Ramos (cell line): ENCODE measurements at regions not wholly inside any gene's neighbourhood (a gene's known extent, or its start where the extent isn't known, plus 50 kb on each side); places are given as distances from the start of the nearest gene placed in this dataset.
"Not testable (repeated sequence)": the region's sequence is repeated elsewhere in the genome, so short reads cannot be mapped to it uniquely, and the experiment has no call there.

Source experiments
- in situ Hi-C: fragments of 300-500 bp; cut with MboI; formaldehyde crosslinking; loops from one replicate; pipeline ENCODE4 v1.14.3; 2022; ENCODE audit warnings: low sequenced_read_pairs; ENCODE audit not compliant: unreplicated experiment

GRCh38 chr12:23127701-23128100 lies 502.7 kb downstream of the ETNK1 start:
- in situ Hi-C loops: no loop called here

DNA sequence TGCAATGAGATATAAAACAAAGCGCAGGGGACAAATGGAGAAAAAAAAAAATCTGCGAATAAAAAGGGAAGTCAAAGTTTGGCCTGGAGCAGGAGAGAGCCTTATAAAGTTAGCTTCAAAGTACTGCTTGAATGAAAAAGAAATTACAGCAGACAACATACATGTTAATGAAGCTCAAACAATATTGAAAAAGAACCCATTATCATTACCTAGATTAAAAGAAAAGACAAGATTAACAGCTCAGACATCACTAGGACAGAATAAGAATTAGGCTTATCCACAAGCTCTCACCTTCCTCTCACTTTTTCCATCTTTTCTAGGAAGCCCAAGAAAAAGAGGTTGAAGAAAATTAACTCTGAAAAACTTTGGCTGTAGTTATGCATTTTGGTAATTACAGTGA lies 503.5 kb downstream of the ETNK1 start:
- in situ Hi-C loops: no loop called here

DNA sequence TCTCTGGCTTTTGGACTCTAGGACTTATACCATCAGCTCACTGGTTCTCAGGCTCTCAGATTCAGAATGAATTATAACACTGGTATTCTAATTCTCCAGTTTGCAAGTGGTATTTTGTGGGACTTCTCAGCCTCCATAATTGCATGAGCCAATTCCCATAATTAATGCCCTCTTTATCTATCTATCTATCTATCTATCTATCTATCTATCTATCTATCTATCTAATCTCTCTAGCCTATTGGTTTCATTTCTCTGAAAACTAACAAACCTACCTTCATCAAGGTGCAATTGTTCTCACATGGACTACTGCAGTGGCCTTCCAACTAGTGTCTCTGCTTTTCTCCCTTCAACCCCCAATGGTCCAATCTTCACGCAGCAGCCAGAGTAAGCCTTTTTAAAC lies 507.4 kb downstream of the ETNK1 start:
- in situ Hi-C loops: no loop called here

DNA sequence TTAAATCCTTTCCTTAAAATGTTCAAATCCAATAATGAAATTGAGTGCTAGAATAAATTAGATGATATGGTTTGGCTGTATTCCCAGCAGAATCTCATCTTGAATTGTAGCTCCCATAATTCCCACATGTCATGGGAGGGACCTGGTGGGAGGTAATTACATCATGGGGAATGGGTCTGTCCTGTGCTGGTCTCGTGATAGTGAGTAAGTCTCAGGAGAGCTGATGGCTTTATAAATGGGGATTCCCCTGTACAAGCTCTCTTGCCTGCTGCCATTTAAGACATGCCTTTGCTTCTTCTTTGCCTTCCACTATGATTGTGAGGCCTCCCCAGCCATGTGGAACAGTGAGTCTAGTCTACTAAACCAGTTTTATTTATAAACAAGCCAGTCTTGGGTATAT lies 508.5 kb downstream of the ETNK1 start:
- in situ Hi-C loops: no loop called here

- in situ Hi-C loops: no loop called here
These were observed 514.1 kb downstream of the ETNK1 start for GRCh38 chr12:23139026-23139425.

DNA sequence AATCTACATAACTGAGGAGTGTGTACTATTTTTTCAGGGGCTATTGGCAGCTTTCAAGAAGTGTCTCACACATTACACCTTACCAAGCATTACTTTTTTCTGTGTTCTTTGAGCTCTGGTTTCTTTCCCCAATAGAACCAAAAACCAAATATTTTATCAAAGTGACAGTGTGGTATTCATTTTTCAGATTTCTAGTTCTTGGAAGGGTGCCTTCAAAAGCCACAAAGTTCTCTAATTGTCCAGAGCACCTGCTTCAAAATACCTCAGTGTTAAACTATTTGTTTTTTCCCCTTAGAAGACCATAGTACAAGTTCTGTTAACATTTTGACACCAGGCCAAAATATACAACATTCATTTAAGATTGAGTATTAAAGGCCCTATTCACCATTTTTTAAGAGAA lies 515.7 kb downstream of the ETNK1 start:
- in situ Hi-C loops: no loop called here

GRCh38 chr12:23141335-23141734 lies 516.4 kb downstream of the ETNK1 start:
- in situ Hi-C loops: no loop called here

- in situ Hi-C loops: not testable (repeated sequence)
These were observed 521.1 kb downstream of the ETNK1 start for GRCh38 chr12:23146070-23146469.

GRCh38 chr12:23168459-23168858 lies 543.5 kb downstream of the ETNK1 start:
- in situ Hi-C loops: no loop called here

DNA sequence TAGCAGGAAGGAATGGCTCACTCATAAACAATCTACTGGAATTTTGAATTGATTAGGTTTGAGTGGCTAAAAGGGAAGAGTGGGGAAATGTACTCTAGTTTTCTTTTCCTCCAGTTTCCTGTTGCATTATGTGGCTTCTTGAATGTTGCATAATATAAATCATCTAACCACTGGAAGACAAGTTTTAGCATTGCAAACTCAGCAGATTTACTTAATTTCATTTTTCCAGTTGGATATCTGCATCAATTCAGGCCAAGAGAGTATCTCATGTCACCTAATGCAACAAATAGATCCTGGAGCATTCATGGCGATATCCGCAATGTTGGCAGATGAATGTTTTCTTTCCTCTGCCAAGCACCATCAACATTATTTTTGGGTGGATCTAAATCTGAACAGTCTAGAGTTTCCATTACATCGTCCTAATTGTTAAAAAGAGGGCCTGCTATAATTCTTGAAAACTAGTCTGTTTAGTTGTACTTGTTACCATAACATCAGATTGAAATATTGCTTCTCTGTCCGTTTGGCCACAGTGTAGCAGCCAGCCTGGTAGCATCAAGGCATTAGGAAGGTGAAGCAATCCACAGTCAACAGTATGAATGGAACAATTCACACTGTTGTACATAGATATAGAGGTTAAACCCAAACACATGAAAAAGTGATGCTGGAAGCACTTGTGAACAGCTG lies 544.2 kb downstream of the ETNK1 start:
- in situ Hi-C loops: no loop called here

- in situ Hi-C loops: no loop called here
These were observed 544.7 kb downstream of the ETNK1 start for GRCh38 chr12:23169696-23170013.

- in situ Hi-C loops: no loop called here
These were observed 549.9 kb downstream of the ETNK1 start for GRCh38 chr12:23174917-23175316.

- in situ Hi-C loops: no loop called here
These were observed 560.4 kb downstream of the ETNK1 start for GRCh38 chr12:23185346-23185745.

GRCh38 chr12:23186950-23187349 lies 562.0 kb downstream of the ETNK1 start:
- in situ Hi-C loops: no loop called here

GRCh38 chr12:23193552-23193951 lies 568.6 kb downstream of the ETNK1 start:
- in situ Hi-C loops: no loop called here

DNA sequence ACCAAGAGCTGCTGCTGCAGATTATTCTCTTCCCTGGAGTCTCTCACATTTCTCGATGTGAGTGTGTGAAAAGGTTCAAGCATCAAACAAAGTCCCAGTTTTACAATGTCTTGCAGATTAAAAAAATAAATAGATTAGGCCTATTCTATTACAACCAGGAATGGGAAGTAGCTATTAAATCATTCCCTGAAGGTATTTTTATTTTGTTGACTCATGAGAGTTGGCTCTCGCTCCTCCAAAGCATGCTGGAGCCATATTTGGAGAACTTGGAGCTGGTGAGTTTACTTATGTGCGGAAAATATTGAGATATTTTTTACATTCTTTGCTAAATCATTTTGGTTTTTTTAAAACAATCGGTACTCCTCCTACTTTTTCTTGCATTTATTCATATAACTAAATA lies 572.3 kb downstream of the ETNK1 start:
- in situ Hi-C loops: no loop called here

GRCh38 chr12:23202728-23203127 lies 577.8 kb downstream of the ETNK1 start:
- in situ Hi-C loops: loop anchor here (10.0 to 25.0 kb wide), 2 partner anchors 1572 to 1935 kb away; no protein-coding TSS in a partner anchor

DNA sequence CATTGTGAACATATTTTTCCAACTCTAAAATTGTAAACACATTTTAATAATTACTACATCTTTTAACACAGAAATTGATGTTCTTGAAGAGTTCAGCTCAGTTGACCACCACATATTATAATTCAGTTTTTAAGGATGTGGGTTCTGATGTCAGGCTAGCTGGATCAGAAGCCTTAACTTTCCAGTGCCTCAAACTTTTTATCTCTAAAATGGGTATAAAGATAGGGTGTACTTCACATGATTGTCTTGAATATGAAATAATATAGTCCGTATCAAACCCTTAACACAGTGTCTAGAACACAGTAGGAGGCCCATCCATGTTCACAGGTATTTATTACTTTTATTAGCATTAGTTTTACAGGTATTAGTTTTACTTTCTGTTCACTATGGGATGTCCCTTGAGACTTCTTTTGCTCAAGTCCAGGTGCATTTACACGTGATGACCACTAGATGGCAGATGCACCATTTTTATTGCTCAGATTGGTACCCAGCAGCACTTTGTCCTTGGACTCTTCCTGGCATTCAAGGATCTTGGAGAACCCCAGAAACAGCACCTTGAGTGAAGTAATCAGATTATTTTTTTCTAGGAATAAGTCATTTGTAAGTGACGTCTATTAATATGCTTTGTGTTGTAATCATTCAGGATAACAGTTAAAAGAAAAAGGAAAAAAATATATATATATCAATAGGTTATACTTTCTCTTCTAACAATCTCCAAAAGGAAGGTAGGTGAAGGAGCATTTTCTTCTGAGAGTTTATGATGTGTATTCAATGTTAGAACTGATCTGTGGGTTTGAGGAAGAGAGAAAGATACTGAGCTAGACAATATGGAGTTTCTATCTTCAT lies 580.2 kb downstream of the ETNK1 start:
- in situ Hi-C loops: loop anchor here (10.0 to 25.0 kb wide), 2 partner anchors 1570 to 1932 kb away; no protein-coding TSS in a partner anchor

DNA sequence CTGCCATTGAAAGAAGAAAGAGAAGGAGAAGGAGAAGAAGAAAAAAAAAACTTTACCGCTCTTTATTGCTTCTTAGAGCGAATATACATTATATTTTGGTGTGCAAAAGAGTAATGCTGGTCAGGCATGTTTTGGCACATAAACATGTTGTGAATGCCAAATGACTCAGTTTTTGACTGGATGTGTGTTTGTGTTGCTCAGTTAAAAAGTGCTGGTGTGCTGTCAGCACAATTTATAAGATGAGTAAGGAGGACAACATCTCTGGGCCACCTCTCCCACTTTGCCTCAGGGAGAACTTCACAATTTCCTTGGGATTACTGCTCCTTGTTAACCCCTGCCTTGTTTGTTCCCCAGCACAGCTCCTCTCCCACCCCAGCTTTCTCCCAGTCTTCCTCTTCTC lies 584.8 kb downstream of the ETNK1 start:
- in situ Hi-C loops: loop anchor here (10.0 to 25.0 kb wide), 2 partner anchors 1565 to 1928 kb away; no protein-coding TSS in a partner anchor

DNA sequence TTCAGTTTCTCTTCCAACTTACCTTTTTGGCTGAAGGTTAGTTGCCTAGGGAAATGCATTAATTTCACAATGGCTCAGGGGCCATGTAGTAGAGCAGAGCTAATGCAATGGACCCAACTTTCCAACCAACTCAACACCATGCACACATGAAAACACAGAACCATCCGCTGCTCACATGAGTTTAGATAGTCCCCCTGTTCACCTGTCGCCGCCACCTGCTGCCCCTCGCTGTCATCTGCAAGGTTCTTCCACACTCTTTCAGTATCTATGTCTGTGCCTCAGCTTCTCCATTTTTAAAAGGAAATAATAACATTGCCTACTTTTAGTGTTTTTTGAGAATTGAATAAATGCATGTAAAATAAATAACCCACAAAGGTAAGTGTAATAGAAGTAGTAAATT lies 585.6 kb downstream of the ETNK1 start:
- in situ Hi-C loops: loop anchor here (25.0 kb wide), 1 partner anchor 1927 kb away; no protein-coding TSS in a partner anchor
